NB4 (cell line): ENCODE measurements at regions not wholly inside any gene's neighbourhood (a gene's known extent, or its start where the extent isn't known, plus 50 kb on each side); places are given as distances from the start of the nearest gene placed in this dataset.

Experiments used
- CTCF ChIP-seq: IDR thresholded peaks from one replicate; pipeline ENCODE4 v1.5.1; 2012; ENCODE audit warnings: low read depth, low read length
- MAX ChIP-seq: IDR thresholded peaks from 2 replicates; pipeline ENCODE4 v1.6.1; 2011; ENCODE audit warnings: low read depth, low read length
- MYC ChIP-seq: IDR thresholded peaks from 2 replicates; pipeline ENCODE4 v1.6.1; 2011; ENCODE audit warnings: low read depth, low read length
- POLR2A ChIP-seq: IDR thresholded peaks from 2 replicates; pipeline ENCODE4 v1.6.1; 2011; ENCODE audit warnings: mild to moderate bottlenecking; ENCODE audit not compliant: insufficient read length; ENCODE audit errors: extremely low read depth

GRCh38 chr10:83037653-83038052 is 1101.7 kb upstream of the GHITM start:
- TF ChIP-seq MAX, result no peak
- TF ChIP-seq CTCF, result no peak
- TF ChIP-seq POLR2A, result no peak
- no peak for TF ChIP-seq MYC
